NCI-H345 treated with DMSO at 0.1 percent for 48 hours (cell line): ENCODE measurements at regions not wholly inside any gene's neighbourhood (a gene's known extent, or its start where the extent isn't known, plus 50 kb on each side); places are given as distances from the start of the nearest gene placed in this dataset.
"Not testable (repeated sequence)": the region's sequence is repeated elsewhere in the genome, so short reads cannot be mapped to it uniquely, and the experiment has no call there.

Source experiments
- DNase-seq: peaks from one replicate; lab custom pipeline; 2025; ENCODE audit not compliant: unreplicated experiment; lab: John Stamatoyannopoulos, UW

- DNase-seq: no peak
Observed at GRCh38 chr20:51131811-51132210, 108.9 kb upstream of the KCNG1 start.

- no peak for DNase-seq
Observed at GRCh38 chr20:51129147-51129776, 106.4 kb upstream of the KCNG1 start.

- no peak for DNase-seq
Observed at GRCh38 chr20:51128198-51128597, 105.3 kb upstream of the KCNG1 start.

- no peak for DNase-seq
Observed at GRCh38 chr20:51127713-51128112, 104.8 kb upstream of the KCNG1 start.

GRCh38 chr20:51126337-51126736 lies 103.4 kb upstream of the KCNG1 start:
- no peak for DNase-seq

- no peak for DNase-seq
Observed at GRCh38 chr20:51125780-51126179, 102.9 kb upstream of the KCNG1 start.

- no peak for DNase-seq
Observed at GRCh38 chr20:51125105-51125504, 102.2 kb upstream of the KCNG1 start.

- DNase-seq: not testable (repeated sequence)
Observed at GRCh38 chr20:51123887-51124286, 101.0 kb upstream of the KCNG1 start.

- DNase-seq: no peak
Observed at GRCh38 chr20:51122931-51123658, 100.2 kb upstream of the KCNG1 start.

GRCh38 chr20:51121901-51122412 lies 99.0 kb upstream of the KCNG1 start:
- DNase-seq: no peak

- no peak for DNase-seq
Observed at GRCh38 chr20:51121272-51121671, 98.4 kb upstream of the KCNG1 start.

- DNase-seq: no peak
Observed at GRCh38 chr20:51120868-51121267, 98.0 kb upstream of the KCNG1 start.

GRCh38 chr20:51120438-51120837 lies 97.5 kb upstream of the KCNG1 start:
- no peak for DNase-seq

GRCh38 chr20:51119914-51120313 lies 97.0 kb upstream of the KCNG1 start:
- DNase-seq: no peak

GRCh38 chr20:51118985-51119527 lies 96.1 kb upstream of the KCNG1 start:
- no peak for DNase-seq

GRCh38 chr20:51118216-51118615 lies 95.3 kb upstream of the KCNG1 start:
- DNase-seq: no peak

- DNase-seq: no peak
Observed at GRCh38 chr20:51116765-51117686, 94.1 kb upstream of the KCNG1 start.

- DNase-seq: no peak
Observed at GRCh38 chr20:51111290-51111689, 88.4 kb upstream of the KCNG1 start.

- DNase-seq: no peak
Observed at GRCh38 chr20:51108638-51109363, 85.9 kb upstream of the KCNG1 start.

GRCh38 chr20:51106011-51106410 lies 83.1 kb upstream of the KCNG1 start:
- no peak for DNase-seq
